Prostate gland (tissue), 2 donors: ENCODE measurements at regions not wholly inside any gene's neighbourhood (a gene's known extent, or its start where the extent isn't known, plus 50 kb on each side); places are given as distances from the start of the nearest gene placed in this dataset.

Experiments used
- CTCF ChIP-seq, 4 experiments: fragments of 200-600 bp in 2 of 4; fragments of 450-650 bp in 2 of 4; sonication (generic) in 2 of 4; IDR thresholded peaks; 1 replicate in 3 of 4; 2 replicates in 1 of 4; pipeline ENCODE4 v1.5.1; 2016 to 2019; ENCODE audit warnings: antibody characterized with exemption in 4 of 4, mild to moderate bottlenecking in 2 of 4, moderate library complexity in 2 of 4
- POLR2AphosphoS5 ChIP-seq: sonication (generic); formaldehyde crosslinking; IDR thresholded peaks from one replicate; pipeline ENCODE4 v1.6.1; 2017; ENCODE audit warnings: antibody characterized with exemption

DNA sequence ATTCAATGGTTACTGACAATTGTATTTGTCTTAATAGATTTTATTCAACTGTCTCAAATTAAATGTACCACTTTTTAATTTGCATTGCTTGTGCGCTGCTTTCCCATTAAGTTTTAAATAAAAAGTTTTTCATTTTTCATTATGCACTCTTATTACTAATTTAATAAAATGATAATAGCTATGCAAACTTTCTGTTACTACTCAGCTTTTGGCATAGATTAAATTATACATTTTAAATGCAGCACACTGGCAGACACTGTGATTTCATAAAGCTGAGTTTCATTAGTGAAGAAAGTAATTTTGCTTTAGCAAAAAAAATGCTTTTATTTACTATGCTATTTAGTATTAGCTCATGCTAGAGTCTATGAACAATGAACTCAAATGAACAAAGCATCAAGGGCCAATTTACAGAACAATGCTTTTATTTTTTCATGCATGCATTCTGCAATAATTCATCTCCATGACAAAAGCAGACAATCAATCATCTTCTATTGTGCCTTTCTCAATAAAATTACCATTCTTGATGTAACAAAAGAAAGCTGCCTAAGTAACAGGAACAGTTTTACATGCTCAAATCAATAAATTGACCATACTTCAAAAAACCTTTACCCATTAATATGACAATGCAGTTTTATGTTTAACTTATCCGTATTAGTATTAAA, 595.2 kb upstream of the ARRDC3 start:
- TF ChIP-seq CTCF (IDR thresholded peaks at IDR 0.05) (no peak), POLR2AphosphoS5 (no peak)
